Activated T-helper 1 cell treated with anti-CD3 and anti-CD28 coated beads, Interleukin-12 subunit alpha, Interleukin-12 subunit beta, Interleukin-2, Interleukin-4 antibody, amounts not matched to agents 30 ng/mL and 10 ng/mL and 1 ng/mL, durations not matched to agents 14 hours and 24 hours and 36 hours (primary cell): ENCODE measurements at regions not wholly inside any gene's neighbourhood (a gene's known extent, or its start where the extent isn't known, plus 50 kb on each side); places are given as distances from the start of the nearest gene placed in this dataset.

ENCODE experiments used
- DNase-seq: peaks from one replicate; pipeline ENCODE4 v3.0.0; 2021; ENCODE audit warnings: low spot score
- H3K27ac Mint-ChIP-seq: one replicate; pipeline ENCODE4 v1.8.0; 2021; ENCODE audit warnings: mild to moderate bottlenecking, mixed read lengths
- H3K27me3 Mint-ChIP-seq: one replicate; pipeline ENCODE4 v1.8.0; 2022; ENCODE audit warnings: mild to moderate bottlenecking, moderate library complexity, mixed read lengths; ENCODE audit not compliant: insufficient read depth
- H3K36me3 Mint-ChIP-seq: one replicate; pipeline ENCODE4 v1.8.0; 2021; ENCODE audit warnings: low read depth, mixed read lengths
- H3K4me1 Mint-ChIP-seq: one replicate; pipeline ENCODE4 v1.8.0; 2021; ENCODE audit warnings: low read depth, mixed read lengths
- H3K4me3 Mint-ChIP-seq: one replicate; pipeline ENCODE4 v1.8.0; 2021; ENCODE audit warnings: mild to moderate bottlenecking, moderate library complexity, mixed read lengths
- H3K9me3 Mint-ChIP-seq: one replicate; pipeline ENCODE4 v1.8.0; 2021; ENCODE audit warnings: mixed read lengths
- intact Hi-C: fragments of 100-400 bp; cut with micrococcal nuclease; formaldehyde crosslinking; loops from one replicate; pipeline ENCODE4 v1.15.1; 2024

- DNase-seq, result no peak
- peaks cover 14% of the 10 kb centered on the region for H3K9me3 Mint-ChIP-seq
- no peak overlapping the region for H3K27ac Mint-ChIP-seq
- H3K36me3 Mint-ChIP-seq, result no peaks in the 10 kb centered on the region
- no peaks in the 10 kb centered on the region for H3K4me1 Mint-ChIP-seq
- no peak overlapping the region for H3K4me3 Mint-ChIP-seq
- peaks cover 6% of the 10 kb centered on the region for H3K27me3 Mint-ChIP-seq
- intact Hi-C loops, result no loop called here
Observed at GRCh38 chr4:141290771-141291170, 70.1 kb downstream of the ZNF330 start.

- Mint-ChIP-seq H3K4me3 (no peak overlapping the region), H3K27me3 (no peaks in the 10 kb centered on the region), H3K36me3 (no peaks in the 10 kb centered on the region), H3K27ac (no peak overlapping the region), H3K9me3 (peaks cover 14% of the 10 kb centered on the region), H3K4me1 (no peaks in the 10 kb centered on the region)
- DNase-seq, result no peak
- intact Hi-C loops, result no loop called here
Observed at GRCh38 chr4:141294306-141294705, 73.6 kb downstream of the ZNF330 start.

GRCh38 chr4:141301216-141301615 is 80.5 kb downstream of the ZNF330 start:
- no peak for DNase-seq
- Mint-ChIP-seq H3K4me1 (no peaks in the 10 kb centered on the region), H3K27ac (no peak overlapping the region), H3K4me3 (no peak overlapping the region), H3K9me3 (no peaks in the 10 kb centered on the region), H3K27me3 (peaks cover 2% of the 10 kb centered on the region), H3K36me3 (no peaks in the 10 kb centered on the region)
- intact Hi-C loops, result loop anchor here (10.0 kb wide), 2 partner anchors 334 to 474 kb away; partner anchors contain the start of gene IL15

- Mint-ChIP-seq H3K27ac (no peak overlapping the region), H3K9me3 (no peaks in the 10 kb centered on the region), H3K36me3 (no peaks in the 10 kb centered on the region), H3K4me1 (no peaks in the 10 kb centered on the region), H3K27me3 (peaks cover 2% of the 10 kb centered on the region), H3K4me3 (no peak overlapping the region)
- DNase-seq, result no peak
- intact Hi-C loops, result loop anchor here (10.0 kb wide), 2 partner anchors 332 to 472 kb away; partner anchors contain the start of gene IL15
Observed at GRCh38 chr4:141302924-141303323, 82.2 kb downstream of the ZNF330 start.

- no peaks in the 10 kb centered on the region for H3K9me3 Mint-ChIP-seq
- intact Hi-C loops, result loop anchor here (10.0 kb wide), 2 partner anchors 330 to 470 kb away; partner anchors contain the start of gene IL15
- H3K36me3 Mint-ChIP-seq, result no peaks in the 10 kb centered on the region
- no peak overlapping the region for H3K27ac Mint-ChIP-seq
- peaks cover 2% of the 10 kb centered on the region for H3K27me3 Mint-ChIP-seq
- H3K4me1 Mint-ChIP-seq, result no peaks in the 10 kb centered on the region
- H3K4me3 Mint-ChIP-seq, result no peak overlapping the region
- DNase-seq, result no peak
Observed at GRCh38 chr4:141304346-141304745, 83.7 kb downstream of the ZNF330 start.

- Mint-ChIP-seq H3K4me3 (no peak overlapping the region), H3K27me3 (peaks cover 2% of the 10 kb centered on the region), H3K4me1 (no peaks in the 10 kb centered on the region), H3K36me3 (no peaks in the 10 kb centered on the region), H3K9me3 (no peaks in the 10 kb centered on the region), H3K27ac (no peak overlapping the region)
- intact Hi-C loops, result loop anchor here (2.0 to 10.0 kb wide), 5 partner anchors 84 to 821 kb away; partner anchors contain the start of genes IL15 and ZNF330
- DNase-seq, result no peak
Observed at GRCh38 chr4:141306331-141306730, 85.6 kb downstream of the ZNF330 start.

GRCh38 chr4:141307241-141307689 is 86.6 kb downstream of the ZNF330 start:
- peak; percentile 49 for DNase-seq
- H3K4me1 Mint-ChIP-seq, result no peaks in the 10 kb centered on the region
- no peak overlapping the region for H3K27ac Mint-ChIP-seq
- peaks cover 2% of the 10 kb centered on the region for H3K27me3 Mint-ChIP-seq
- no peak overlapping the region for H3K4me3 Mint-ChIP-seq
- no peaks in the 10 kb centered on the region for H3K9me3 Mint-ChIP-seq
- intact Hi-C loops, result loop anchor here (1.0 to 10.0 kb wide), 7 partner anchors 85 to 1540 kb away; partner anchors contain the start of genes IL15 and ZNF330
- H3K36me3 Mint-ChIP-seq, result no peaks in the 10 kb centered on the region

- Mint-ChIP-seq H3K4me1 (no peaks in the 10 kb centered on the region), H3K9me3 (no peaks in the 10 kb centered on the region), H3K4me3 (no peak overlapping the region), H3K36me3 (no peaks in the 10 kb centered on the region), H3K27me3 (peaks cover 3% of the 10 kb centered on the region), H3K27ac (no peak overlapping the region)
- intact Hi-C loops, result loop anchor here (5.0 to 10.0 kb wide), 4 partner anchors 88 to 817 kb away; partner anchors contain the start of genes IL15 and ZNF330
- DNase-seq, result no peak
Observed at GRCh38 chr4:141309874-141310273, 89.2 kb downstream of the ZNF330 start.

GRCh38 chr4:141311246-141312204 is 90.8 kb downstream of the ZNF330 start:
- Mint-ChIP-seq H3K27ac (no peak overlapping the region), H3K4me3 (no peak overlapping the region), H3K4me1 (no peaks in the 10 kb centered on the region), H3K36me3 (no peaks in the 10 kb centered on the region), H3K27me3 (peaks cover 5% of the 10 kb centered on the region), H3K9me3 (no peaks in the 10 kb centered on the region)
- DNase-seq, result no peak
- intact Hi-C loops, result no loop called here

- Mint-ChIP-seq H3K36me3 (no peaks in the 10 kb centered on the region), H3K27ac (no peak overlapping the region), H3K9me3 (no peaks in the 10 kb centered on the region), H3K4me3 (no peak overlapping the region), H3K27me3 (peaks cover 13% of the 10 kb centered on the region), H3K4me1 (no peaks in the 10 kb centered on the region)
- no peak for DNase-seq
- intact Hi-C loops, result no loop called here
Observed at GRCh38 chr4:141314627-141315026, 93.9 kb downstream of the ZNF330 start.

GRCh38 chr4:141328560-141329173 is 108.0 kb downstream of the ZNF330 start:
- H3K36me3 Mint-ChIP-seq, result no peaks in the 10 kb centered on the region
- H3K27me3 Mint-ChIP-seq, result peaks cover 18% of the 10 kb centered on the region
- H3K4me1 Mint-ChIP-seq, result no peaks in the 10 kb centered on the region
- no peaks in the 10 kb centered on the region for H3K9me3 Mint-ChIP-seq
- no peak overlapping the region for H3K27ac Mint-ChIP-seq
- intact Hi-C loops, result no loop called here
- no peak overlapping the region for H3K4me3 Mint-ChIP-seq
- DNase-seq, result no peak

- H3K4me1 Mint-ChIP-seq, result no peaks in the 10 kb centered on the region
- no peaks in the 10 kb centered on the region for H3K9me3 Mint-ChIP-seq
- H3K36me3 Mint-ChIP-seq, result no peaks in the 10 kb centered on the region
- H3K27ac Mint-ChIP-seq, result no peak overlapping the region
- H3K27me3 Mint-ChIP-seq, result peaks cover 21% of the 10 kb centered on the region
- H3K4me3 Mint-ChIP-seq, result no peak overlapping the region
- DNase-seq, result no peak
- intact Hi-C loops, result no loop called here
Observed at GRCh38 chr4:141329174-141329569, 108.5 kb downstream of the ZNF330 start.

- H3K9me3 Mint-ChIP-seq, result no peaks in the 10 kb centered on the region
- peaks cover 26% of the 10 kb centered on the region for H3K27me3 Mint-ChIP-seq
- intact Hi-C loops, result no loop called here
Observed at GRCh38 chr4:141330616-141331015, 109.9 kb downstream of the ZNF330 start.

More at GRCh38 chr4:141330616-141331015, 109.9 kb downstream of the ZNF330 start:
- Mint-ChIP-seq H3K27ac (no peak overlapping the region), H3K4me3 (no peak overlapping the region), H3K4me1 (no peaks in the 10 kb centered on the region), H3K36me3 (no peaks in the 10 kb centered on the region)
- DNase-seq, result no peak
